Adrenal gland (tissue), 5 donors: ENCODE measurements at regions not wholly inside any gene's neighbourhood (a gene's known extent, or its start where the extent isn't known, plus 50 kb on each side); places are given as distances from the start of the nearest gene placed in this dataset.

ENCODE experiments used
- POLR2A ChIP-seq, 2 donors: fragments of 450-650 bp; IDR thresholded peaks; one replicate each; pipeline ENCODE4 v1.6.1; 2017; ENCODE audit warnings: antibody characterized with exemption in 2 of 2, mild to moderate bottlenecking in 2 of 2, moderate library complexity in 1 of 2
- TF ChIP-seq, protein P1 (sequence below), 6 experiments: fragments of 450-650 bp in 4 of 6; fragments of 200-600 bp in 2 of 6; sonication (generic) in 1 of 6; IDR thresholded peaks; 1 replicate in 5 of 6; 2 replicates in 1 of 6; pipeline versions ENCODE4 v1.5.1 to v1.8.0; 2016 to 2021; ENCODE audit warnings: antibody characterized with exemption in 6 of 6, mild to moderate bottlenecking in 2 of 6, moderate library complexity in 1 of 6
- donor health status: DM: no; HTN: no; CAD: no.

DNA sequence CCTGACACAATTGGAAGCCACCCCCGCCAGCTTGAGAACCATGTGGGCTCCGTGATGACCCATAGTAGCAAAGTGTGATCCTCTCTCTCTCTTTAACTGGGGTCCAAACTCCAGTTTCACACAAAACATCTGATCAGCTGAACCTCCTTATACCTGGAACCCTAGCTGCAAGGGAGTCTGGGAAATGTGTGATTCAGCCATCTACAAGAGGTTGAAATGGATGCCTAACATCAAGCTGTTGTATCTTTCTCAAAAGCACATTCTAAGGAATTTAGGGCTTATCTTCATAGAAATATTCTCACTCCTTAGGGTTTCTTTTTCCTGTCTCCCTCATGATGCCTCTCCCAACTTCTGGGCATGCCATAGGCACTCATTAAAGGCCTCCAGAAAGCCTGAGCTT, 126.0 kb downstream of the BCOR start:
- no peak for TF ChIP-seq POLR2A (IDR thresholded peaks at IDR 0.05)
- TF ChIP-seq, protein P1, sequence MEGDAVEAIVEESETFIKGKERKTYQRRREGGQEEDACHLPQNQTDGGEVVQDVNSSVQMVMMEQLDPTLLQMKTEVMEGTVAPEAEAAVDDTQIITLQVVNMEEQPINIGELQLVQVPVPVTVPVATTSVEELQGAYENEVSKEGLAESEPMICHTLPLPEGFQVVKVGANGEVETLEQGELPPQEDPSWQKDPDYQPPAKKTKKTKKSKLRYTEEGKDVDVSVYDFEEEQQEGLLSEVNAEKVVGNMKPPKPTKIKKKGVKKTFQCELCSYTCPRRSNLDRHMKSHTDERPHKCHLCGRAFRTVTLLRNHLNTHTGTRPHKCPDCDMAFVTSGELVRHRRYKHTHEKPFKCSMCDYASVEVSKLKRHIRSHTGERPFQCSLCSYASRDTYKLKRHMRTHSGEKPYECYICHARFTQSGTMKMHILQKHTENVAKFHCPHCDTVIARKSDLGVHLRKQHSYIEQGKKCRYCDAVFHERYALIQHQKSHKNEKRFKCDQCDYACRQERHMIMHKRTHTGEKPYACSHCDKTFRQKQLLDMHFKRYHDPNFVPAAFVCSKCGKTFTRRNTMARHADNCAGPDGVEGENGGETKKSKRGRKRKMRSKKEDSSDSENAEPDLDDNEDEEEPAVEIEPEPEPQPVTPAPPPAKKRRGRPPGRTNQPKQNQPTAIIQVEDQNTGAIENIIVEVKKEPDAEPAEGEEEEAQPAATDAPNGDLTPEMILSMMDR (IDR thresholded peaks at IDR 0.05) = no peak
